Gastroesophageal sphincter (tissue), 4 donors: ENCODE measurements at regions not wholly inside any gene's neighbourhood (a gene's known extent, or its start where the extent isn't known, plus 50 kb on each side); places are given as distances from the start of the nearest gene placed in this dataset.

Experiments
- ATAC-seq: fragments of 150-250 bp; one replicate; pipeline ENCODE4 v1.9.1; 2016; ENCODE audit warnings: mild to moderate bottlenecking, moderate library complexity
- H3K27ac ChIP-seq, 4 donors: fragments of 200-600 bp; sonication (generic) in 3 of 4; 1 replicate in 3 of 4; 2 replicates in 1 of 4; pipeline ENCODE4 v1.5.1; 2016 to 2019
- H3K27me3 ChIP-seq: fragments of 200-600 bp; sonication (generic); one replicate; pipeline ENCODE4 v1.5.1; 2019
- H3K36me3 ChIP-seq, 2 donors: fragments of 200-600 bp; sonication (generic); one replicate each; pipeline ENCODE4 v1.5.1; 2019; ENCODE audit warnings: control low read depth in 1 of 2
- H3K4me1 ChIP-seq, 3 donors: fragments of 200-600 bp; sonication (generic); 1 replicate in 2 of 3; 2 replicates in 1 of 3; pipeline ENCODE4 v1.5.1; 2016 to 2019; ENCODE audit warnings: control low read depth in 2 of 3
- H3K4me3 ChIP-seq, 2 donors: fragments of 200-600 bp; sonication (generic); one replicate each; pipeline ENCODE4 v1.5.1; 2019; ENCODE audit warnings: mild to moderate bottlenecking in 1 of 2, moderate library complexity in 1 of 2
- H3K9me3 ChIP-seq, 3 donors: fragments of 200-600 bp; sonication (generic); one replicate each; pipeline ENCODE4 v1.5.1; 2017 to 2019; ENCODE audit warnings: control low read depth in 2 of 3
- CTCF ChIP-seq, 4 experiments: fragments of 200-600 bp in 2 of 4; fragments of 450-650 bp in 2 of 4; sonication (generic) in 1 of 4; IDR thresholded peaks; one replicate each; pipeline ENCODE4 v1.5.1; 2017 to 2019; ENCODE audit warnings: antibody characterized with exemption in 4 of 4, mild to moderate bottlenecking in 2 of 4, moderate library complexity in 2 of 4
- EP300 ChIP-seq: sonication (generic); formaldehyde crosslinking; IDR thresholded peaks from one replicate; pipeline ENCODE4 v1.6.1; 2017; ENCODE audit warnings: antibody characterized with exemption, mild to moderate bottlenecking
- POLR2A ChIP-seq, 2 donors: fragments of 450-650 bp; IDR thresholded peaks; one replicate each; pipeline ENCODE4 v1.6.1; 2017; ENCODE audit warnings: antibody characterized with exemption in 2 of 2, mild to moderate bottlenecking in 2 of 2, moderate library complexity in 1 of 2
- POLR2AphosphoS5 ChIP-seq: sonication (generic); formaldehyde crosslinking; IDR thresholded peaks from one replicate; pipeline ENCODE4 v1.6.1; 2017; ENCODE audit warnings: antibody characterized with exemption
- WGBS, 2 donors: methylation state at CpG; one replicate each; pipeline ENCODE4 v1.1.5; 2018; ENCODE audit warnings: low coverage in 1 of 2; 5-methylcytosine and 5-hydroxymethylcytosine counted together

DNA sequence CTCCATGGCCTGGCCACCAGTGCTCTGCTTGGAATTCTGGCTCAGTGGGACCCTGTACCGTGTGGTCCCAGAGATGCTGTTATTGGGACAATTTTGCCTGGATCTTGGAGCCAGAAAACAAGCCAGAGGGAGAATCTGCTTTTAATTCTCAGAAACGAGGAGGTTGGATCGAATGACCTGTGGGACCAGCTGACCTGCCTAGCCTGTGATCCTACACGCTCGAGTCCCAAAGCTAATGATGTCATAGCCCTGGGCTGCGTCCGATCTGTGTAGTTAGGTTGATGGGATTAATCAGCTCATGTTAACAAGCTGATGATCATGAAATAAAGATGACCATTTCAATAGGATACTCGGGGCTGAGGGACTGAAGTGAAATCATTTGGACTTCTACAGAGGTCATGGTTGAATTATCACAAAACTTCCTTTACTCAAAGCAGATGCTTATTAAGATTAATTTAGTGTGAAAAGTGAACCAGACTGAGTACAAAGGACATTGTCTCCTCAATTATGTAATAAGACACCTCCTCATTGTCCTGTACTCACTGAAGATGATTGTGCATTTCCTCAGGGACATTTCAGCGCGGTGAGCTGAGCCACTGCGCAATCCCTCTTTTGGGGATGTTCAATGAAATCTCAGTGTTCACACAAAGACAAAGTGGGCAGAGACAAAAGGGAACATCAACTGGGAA is 51.9 kb upstream of the STX18 start:
- no peak for TF ChIP-seq POLR2A (IDR thresholded peaks at IDR 0.05)
- TF ChIP-seq EP300 = no peak
- ATAC-seq = no peak
- no peaks in the 10 kb centered on the region for H3K4me1 ChIP-seq
- H3K9me3 ChIP-seq = peaks cover 0 to 16% (median 0%) of the 10 kb centered on the region in 3 donors
- H3K27me3 ChIP-seq = no peaks in the 10 kb centered on the region
- H3K36me3 ChIP-seq = peaks cover 0 to 17% of the 10 kb centered on the region in 2 donors
- no peak overlapping the region for H3K27ac ChIP-seq
- WGBS, 2 donors = 84 to 91% methylated on average over 8 to 11 of the region's 11 CpGs
- H3K4me3 ChIP-seq = no peak overlapping the region

DNA sequence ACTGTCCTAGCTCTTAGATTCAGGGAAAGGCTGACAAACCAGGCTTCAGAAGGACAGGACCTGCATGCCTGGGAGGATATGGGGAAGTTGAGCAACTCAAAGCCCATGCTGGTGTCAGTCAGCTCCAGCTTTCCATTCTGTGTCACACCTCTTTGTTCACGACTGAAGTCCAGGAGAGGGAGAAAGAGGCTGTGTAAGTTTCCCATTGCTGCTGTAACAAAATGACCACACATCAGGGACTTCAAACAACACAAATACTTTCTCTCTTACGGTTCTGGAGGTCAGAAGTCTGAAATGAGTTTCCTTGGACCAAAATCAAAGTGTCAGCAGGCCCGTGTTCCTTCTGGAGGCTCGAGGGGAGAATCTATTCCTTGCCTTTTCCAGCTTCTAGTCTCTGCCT is 50.6 kb upstream of the STX18 start:
- 75 to 76% methylated on average over 4 of the region's 4 CpGs for WGBS, 2 donors
- no peak for TF ChIP-seq CTCF (IDR thresholded peaks at IDR 0.05)
- no peak for TF ChIP-seq EP300
- no peak for TF ChIP-seq POLR2A (IDR thresholded peaks at IDR 0.05)
- TF ChIP-seq POLR2AphosphoS5 = no peak

More for the DNA sequence above, 50.6 kb upstream of the STX18 start:
- no peak for ATAC-seq
- no peaks in the 10 kb centered on the region for H3K4me1 ChIP-seq
- H3K9me3 ChIP-seq = peaks cover 0 to 16% (median 0%) of the 10 kb centered on the region in 3 donors
- peaks cover 0 to 17% of the 10 kb centered on the region in 2 donors for H3K36me3 ChIP-seq
- no peaks in the 10 kb centered on the region for H3K27me3 ChIP-seq
- no peak overlapping the region for H3K27ac ChIP-seq
- no peak overlapping the region for H3K4me3 ChIP-seq
